Naive B cell (primary cell): ENCODE measurements at regions not wholly inside any gene's neighbourhood (a gene's known extent, or its start where the extent isn't known, plus 50 kb on each side); places are given as distances from the start of the nearest gene placed in this dataset.
"Not testable (repeated sequence)": the region's sequence is repeated elsewhere in the genome, so short reads cannot be mapped to it uniquely, and the experiment has no call there.

Source experiments
- ATAC-seq, 2 donors: fragments of 150-1000 bp; cut with Tn5 transposase; 2 replicates each; pipeline ENCODE4 v1.10.0; 2021; ENCODE audit warnings: low read depth in 2 of 2, mild to moderate bottlenecking in 2 of 2, moderate library complexity in 2 of 2
- DNase-seq: peaks from one replicate; pipeline ENCODE4 v3.0.0; 2022
- H3K27ac Mint-ChIP-seq, 6 donors: one replicate each; pipeline ENCODE4 v1.8.0; 2020 to 2022; ENCODE audit warnings: mild to moderate bottlenecking in 6 of 6, mixed read lengths in 6 of 6, moderate library complexity in 5 of 6, inconsistent platforms in 2 of 6
- H3K27me3 Mint-ChIP-seq, 3 donors: one replicate each; pipeline ENCODE4 v1.8.0; 2021 to 2022; ENCODE audit warnings: mixed read lengths in 3 of 3, mild to moderate bottlenecking in 1 of 3
- H3K36me3 Mint-ChIP-seq, 2 donors: one replicate each; pipeline ENCODE4 v1.8.0; 2020 to 2022; ENCODE audit warnings: mixed read lengths in 2 of 2, inconsistent platforms in 1 of 2, mild to moderate bottlenecking in 1 of 2
- H3K4me1 Mint-ChIP-seq, 3 donors: one replicate each; pipeline ENCODE4 v1.8.0; 2020 to 2022; ENCODE audit warnings: mixed read lengths in 3 of 3, inconsistent platforms in 1 of 3, mild to moderate bottlenecking in 1 of 3, moderate library complexity in 1 of 3
- H3K4me3 Mint-ChIP-seq, 8 donors: one replicate each; pipeline ENCODE4 v1.8.0; 2020 to 2022; ENCODE audit warnings: mild to moderate bottlenecking in 8 of 8, mixed read lengths in 8 of 8, moderate library complexity in 8 of 8, inconsistent platforms in 2 of 8
- H3K9me3 Mint-ChIP-seq, 7 donors: one replicate each; pipeline ENCODE4 v1.8.0; 2020 to 2022; ENCODE audit warnings: mixed read lengths in 7 of 7, mild to moderate bottlenecking in 5 of 7, inconsistent platforms in 2 of 7, moderate library complexity in 1 of 7

DNA sequence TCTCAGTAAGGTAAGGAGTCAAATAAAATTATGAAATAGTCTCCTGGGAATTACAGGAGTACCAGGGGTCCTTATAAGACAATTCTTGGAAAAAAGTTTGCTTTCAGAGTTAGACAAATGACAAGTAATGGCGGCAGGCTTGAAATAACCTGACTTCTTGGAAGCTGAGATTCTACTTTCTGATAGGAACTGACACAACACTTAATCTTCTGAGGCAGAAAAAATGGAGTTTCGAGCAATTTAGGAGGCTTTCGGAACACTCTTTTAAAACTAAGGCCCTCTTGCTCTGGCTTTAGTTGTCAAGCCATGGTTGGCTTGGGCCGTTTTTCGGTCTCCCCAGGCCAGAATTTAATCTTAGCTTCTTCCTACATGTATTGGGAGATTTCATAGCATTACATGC lies 260.0 kb downstream of the GATA3 start:
- Mint-ChIP-seq H3K9me3 (peaks cover 0 to 3% (median 2%) of the 10 kb centered on the region in 7 donors), H3K4me1 (no peaks in the 10 kb centered on the region), H3K4me3 (no peak overlapping the region), H3K27me3 (peaks cover 0 to 4% (median 4%) of the 10 kb centered on the region in 3 donors), H3K27ac (no peak overlapping the region), H3K36me3 (no peaks in the 10 kb centered on the region)
- ATAC-seq: no peak
- no peak for DNase-seq

DNA sequence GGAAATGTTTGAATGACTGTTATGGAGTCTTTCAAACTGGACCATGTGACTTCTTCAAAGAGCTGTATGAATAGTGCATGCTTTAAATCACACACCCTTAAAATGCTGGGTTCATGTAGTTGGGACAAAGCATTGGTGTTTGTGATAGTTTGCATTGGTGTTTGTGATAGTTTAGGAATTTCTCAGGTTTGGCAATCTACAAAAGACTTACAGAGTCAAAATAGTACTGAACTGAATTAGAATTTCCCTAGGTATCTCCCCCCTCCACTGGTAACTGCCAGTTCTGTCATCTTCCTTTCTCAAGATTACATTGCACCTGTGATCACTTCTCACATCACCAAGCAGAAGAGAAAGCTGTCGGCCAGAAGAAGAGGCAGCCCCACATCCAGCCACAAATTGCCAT lies 261.1 kb downstream of the GATA3 start:
- Mint-ChIP-seq H3K4me3 (no peak overlapping the region), H3K27me3 (peaks cover 3 to 16% (median 14%) of the 10 kb centered on the region in 3 donors), H3K4me1 (no peaks in the 10 kb centered on the region), H3K9me3 (peaks cover 0 to 4% (median 0%) of the 10 kb centered on the region in 7 donors), H3K27ac (no peak overlapping the region), H3K36me3 (no peaks in the 10 kb centered on the region)
- DNase-seq (no peak), ATAC-seq (no peak)

DNA sequence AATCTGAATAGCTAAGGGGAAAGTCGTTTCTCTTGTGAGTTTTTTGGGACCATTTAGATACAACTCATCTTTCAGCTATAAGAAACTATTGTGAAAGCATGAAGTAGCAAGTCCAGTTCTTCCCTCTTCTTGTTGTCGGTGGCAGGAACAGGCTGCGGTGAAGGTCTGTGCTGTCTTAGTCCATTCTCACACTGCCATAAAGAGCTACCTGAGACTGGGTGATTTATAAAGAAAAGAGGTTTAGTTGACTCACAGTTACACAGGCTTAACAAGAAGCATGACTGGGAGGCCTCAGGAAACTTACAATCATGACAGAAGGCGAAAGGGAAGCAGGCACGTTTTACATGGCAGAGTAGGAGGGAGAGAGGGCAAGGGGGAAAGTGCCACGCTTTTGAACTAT lies 261.8 kb downstream of the GATA3 start:
- Mint-ChIP-seq H3K4me3 (no peak overlapping the region), H3K27me3 (peaks cover 7 to 21% (median 19%) of the 10 kb centered on the region in 3 donors), H3K9me3 (peaks cover 0 to 4% (median 0%) of the 10 kb centered on the region in 7 donors), H3K4me1 (no peaks in the 10 kb centered on the region), H3K36me3 (no peaks in the 10 kb centered on the region), H3K27ac (no peak overlapping the region)
- ATAC-seq: no peak
- no peak for DNase-seq

DNA sequence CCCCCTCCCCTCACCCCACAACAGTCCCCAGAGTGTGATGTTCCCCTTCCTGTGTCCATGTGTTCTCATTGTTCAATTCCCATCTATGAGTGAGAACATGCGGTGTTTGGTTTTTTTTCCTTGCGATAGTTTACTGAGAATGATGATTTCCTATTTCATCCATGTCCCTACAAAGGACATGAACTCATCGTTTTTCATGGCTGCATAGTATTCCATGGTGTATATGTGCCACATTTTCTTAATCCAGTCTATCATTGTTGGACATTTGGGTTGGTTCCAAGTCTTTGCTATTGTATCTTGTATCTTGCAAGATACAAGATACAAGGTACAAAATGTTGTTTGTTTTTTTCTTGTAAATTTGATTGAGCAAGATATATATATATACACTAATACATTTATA lies 263.9 kb downstream of the GATA3 start:
- not testable (repeated sequence) for H3K27ac Mint-ChIP-seq, H3K4me3 Mint-ChIP-seq, H3K9me3 Mint-ChIP-seq, ATAC-seq, DNase-seq, H3K36me3 Mint-ChIP-seq, H3K4me1 Mint-ChIP-seq
- H3K27me3 Mint-ChIP-seq: peaks cover 12 to 27% (median 25%) of the 10 kb centered on the region in 3 donors

DNA sequence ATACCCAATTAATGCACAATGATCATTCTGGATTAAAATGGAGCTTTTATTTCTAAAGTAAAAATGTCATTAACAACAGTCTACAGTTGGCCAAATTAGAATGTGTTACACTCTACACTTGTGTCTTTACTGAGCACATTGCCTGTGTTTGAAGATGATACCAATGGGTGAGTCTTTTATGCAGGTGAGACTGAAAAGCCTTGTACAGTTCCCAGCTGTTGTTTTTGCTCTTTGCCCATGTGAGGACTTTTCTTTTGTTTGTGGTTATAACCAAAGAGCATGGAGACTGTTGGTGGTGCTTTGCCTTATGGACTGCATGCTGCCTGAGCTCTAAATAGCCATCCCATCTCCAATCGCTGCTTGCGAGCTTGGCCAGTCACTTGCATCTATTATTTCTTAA lies 264.5 kb downstream of the GATA3 start:
- DNase-seq: no peak
- no peak overlapping the region for H3K4me3 Mint-ChIP-seq
- H3K4me1 Mint-ChIP-seq: no peaks in the 10 kb centered on the region
- H3K36me3 Mint-ChIP-seq: no peaks in the 10 kb centered on the region
- no peak overlapping the region for H3K27ac Mint-ChIP-seq
- no peak for ATAC-seq
- H3K27me3 Mint-ChIP-seq: peaks cover 16 to 32% (median 30%) of the 10 kb centered on the region in 3 donors
- peaks cover 0 to 2% (median 0%) of the 10 kb centered on the region in 7 donors for H3K9me3 Mint-ChIP-seq

DNA sequence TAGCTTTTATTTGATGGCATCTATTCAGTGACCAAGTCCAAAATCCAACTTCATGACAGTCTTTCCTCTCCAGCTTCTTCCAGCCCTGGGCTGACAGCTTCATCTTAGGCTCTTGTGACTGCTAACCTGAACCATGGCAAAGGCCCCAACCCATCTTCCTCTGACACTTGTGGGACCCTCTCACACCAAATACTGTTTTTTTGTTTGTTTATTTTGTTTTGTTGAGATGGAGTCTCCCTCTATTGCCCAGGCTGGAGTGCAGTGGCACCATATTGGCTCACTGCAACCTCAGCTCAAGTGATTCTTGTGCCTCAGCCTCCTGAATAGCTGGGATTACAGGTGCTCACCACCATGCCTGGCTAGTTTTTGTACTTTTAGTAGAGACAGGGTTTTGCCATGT lies 265.2 kb downstream of the GATA3 start:
- ATAC-seq: no peak
- H3K27me3 Mint-ChIP-seq: peaks cover 16 to 34% (median 30%) of the 10 kb centered on the region in 3 donors
- peaks cover 0 to 2% (median 0%) of the 10 kb centered on the region in 7 donors for H3K9me3 Mint-ChIP-seq
- no peaks in the 10 kb centered on the region for H3K4me1 Mint-ChIP-seq
- no peaks in the 10 kb centered on the region for H3K36me3 Mint-ChIP-seq
- no peak overlapping the region for H3K27ac Mint-ChIP-seq
- H3K4me3 Mint-ChIP-seq: no peak overlapping the region
- no peak for DNase-seq

DNA sequence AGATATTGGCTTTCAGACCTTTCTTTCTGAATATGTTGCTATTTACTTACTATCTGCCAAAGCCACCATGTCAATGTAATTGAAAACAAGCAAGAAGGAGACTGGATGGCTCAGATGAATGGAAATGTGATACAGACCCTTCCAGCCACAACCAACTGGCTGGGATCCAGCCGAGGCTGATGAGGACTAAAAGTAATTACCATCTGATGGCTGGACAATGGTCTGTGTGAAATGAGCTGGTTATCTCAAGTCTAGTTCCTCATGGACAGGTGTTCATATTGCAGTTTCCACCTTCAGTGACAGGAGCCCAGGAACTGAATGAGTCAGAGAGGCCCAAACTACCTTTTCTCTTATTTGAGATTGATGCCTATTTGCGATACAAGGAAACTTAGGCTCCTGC lies 267.5 kb downstream of the GATA3 start:
- H3K36me3 Mint-ChIP-seq: no peaks in the 10 kb centered on the region
- peaks cover 0 to 2% (median 0%) of the 10 kb centered on the region in 7 donors for H3K9me3 Mint-ChIP-seq
- H3K27me3 Mint-ChIP-seq: peaks cover 32 to 46% (median 41%) of the 10 kb centered on the region in 3 donors
- no peaks in the 10 kb centered on the region for H3K4me1 Mint-ChIP-seq
- DNase-seq (no peak), ATAC-seq (no peak)
- no peak overlapping the region for H3K4me3 Mint-ChIP-seq
- no peak overlapping the region for H3K27ac Mint-ChIP-seq

DNA sequence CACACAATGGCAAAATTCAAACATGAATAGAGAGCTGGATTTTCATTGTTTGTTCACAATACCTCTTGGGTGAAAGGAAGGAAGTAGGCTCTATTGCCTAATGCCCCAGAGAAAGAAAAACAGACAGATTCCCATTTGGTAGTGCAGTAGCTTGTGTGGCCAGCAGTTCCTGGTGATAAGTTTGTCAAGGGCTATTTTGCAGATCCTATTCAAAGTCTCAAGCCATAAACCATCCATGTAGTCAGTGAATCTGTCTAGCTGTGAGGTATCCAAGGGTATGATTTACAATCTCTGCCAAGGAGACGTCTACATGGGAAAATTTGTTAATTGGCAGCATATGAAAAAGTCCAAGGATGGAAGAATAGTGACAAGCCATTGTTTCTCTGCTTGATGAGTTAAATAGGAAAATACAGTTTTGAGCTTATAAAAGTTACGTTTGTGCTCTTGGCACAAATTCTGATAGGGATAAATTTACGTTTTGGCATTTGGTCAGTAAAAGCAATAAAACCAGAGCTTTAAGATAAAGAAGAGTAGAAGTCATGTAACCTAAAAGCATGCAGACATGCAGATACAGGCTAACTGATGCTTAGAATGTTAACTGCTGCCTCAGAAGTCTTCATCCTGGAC lies 269.1 kb downstream of the GATA3 start:
- Mint-ChIP-seq H3K36me3 (no peaks in the 10 kb centered on the region), H3K27me3 (peaks cover 38 to 46% (median 46%) of the 10 kb centered on the region in 3 donors), H3K4me1 (no peaks in the 10 kb centered on the region), H3K27ac (no peak overlapping the region), H3K9me3 (peaks cover 0 to 2% (median 0%) of the 10 kb centered on the region in 7 donors), H3K4me3 (no peak overlapping the region)
- DNase-seq (no peak), ATAC-seq (no peak)

DNA sequence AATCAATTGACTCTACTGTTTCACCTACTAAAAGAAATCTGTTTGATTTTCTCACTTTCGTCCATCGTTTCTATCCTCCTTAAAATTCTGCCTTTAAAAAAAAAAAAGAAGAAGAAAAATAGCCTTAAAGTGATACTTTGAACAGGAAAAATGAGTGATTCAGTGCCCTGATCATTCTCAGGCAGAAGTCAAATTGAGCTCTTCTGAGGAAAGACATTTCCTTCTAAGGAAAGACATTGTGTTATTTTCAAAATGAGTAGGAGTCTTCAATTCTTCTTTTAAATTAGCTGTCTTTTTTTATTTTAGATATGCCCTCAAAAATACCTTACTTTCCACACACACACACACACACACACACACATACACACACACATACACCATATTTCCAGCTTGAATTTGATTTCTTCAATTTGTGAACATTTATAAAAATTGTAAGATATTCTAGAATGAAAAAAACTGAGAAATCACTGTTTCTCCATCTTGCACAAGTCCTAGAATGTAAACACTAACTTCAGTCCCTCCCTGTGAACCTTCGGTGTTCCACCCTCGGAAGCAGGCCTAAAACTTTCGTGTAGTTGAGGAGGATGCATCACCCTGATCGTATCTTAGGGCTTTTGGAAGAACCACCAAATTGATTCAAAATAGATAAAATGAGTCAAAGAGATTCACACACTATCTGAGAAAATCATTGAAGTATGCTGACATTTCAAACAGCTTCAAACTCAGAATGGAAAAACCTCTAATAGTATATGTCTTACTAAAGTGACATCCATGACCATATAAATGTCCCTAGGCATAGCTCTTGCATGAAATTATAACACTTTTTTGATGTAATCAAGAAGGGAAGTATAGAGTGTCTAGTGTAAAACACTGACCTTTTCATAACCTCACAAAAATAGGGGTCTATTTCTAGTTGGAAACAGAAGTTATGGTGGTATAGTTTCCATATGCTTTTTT lies 270.8 kb downstream of the GATA3 start:
- H3K9me3 Mint-ChIP-seq: no peaks in the 10 kb centered on the region
- no peak overlapping the region for H3K4me3 Mint-ChIP-seq
- H3K27ac Mint-ChIP-seq: peak overlapping the region in 1 of 6 donors; percentile 64
- peaks cover 44 to 52% (median 45%) of the 10 kb centered on the region in 3 donors for H3K27me3 Mint-ChIP-seq
- no peak for DNase-seq
- H3K4me1 Mint-ChIP-seq: no peaks in the 10 kb centered on the region
- ATAC-seq: no peak
- no peaks in the 10 kb centered on the region for H3K36me3 Mint-ChIP-seq

DNA sequence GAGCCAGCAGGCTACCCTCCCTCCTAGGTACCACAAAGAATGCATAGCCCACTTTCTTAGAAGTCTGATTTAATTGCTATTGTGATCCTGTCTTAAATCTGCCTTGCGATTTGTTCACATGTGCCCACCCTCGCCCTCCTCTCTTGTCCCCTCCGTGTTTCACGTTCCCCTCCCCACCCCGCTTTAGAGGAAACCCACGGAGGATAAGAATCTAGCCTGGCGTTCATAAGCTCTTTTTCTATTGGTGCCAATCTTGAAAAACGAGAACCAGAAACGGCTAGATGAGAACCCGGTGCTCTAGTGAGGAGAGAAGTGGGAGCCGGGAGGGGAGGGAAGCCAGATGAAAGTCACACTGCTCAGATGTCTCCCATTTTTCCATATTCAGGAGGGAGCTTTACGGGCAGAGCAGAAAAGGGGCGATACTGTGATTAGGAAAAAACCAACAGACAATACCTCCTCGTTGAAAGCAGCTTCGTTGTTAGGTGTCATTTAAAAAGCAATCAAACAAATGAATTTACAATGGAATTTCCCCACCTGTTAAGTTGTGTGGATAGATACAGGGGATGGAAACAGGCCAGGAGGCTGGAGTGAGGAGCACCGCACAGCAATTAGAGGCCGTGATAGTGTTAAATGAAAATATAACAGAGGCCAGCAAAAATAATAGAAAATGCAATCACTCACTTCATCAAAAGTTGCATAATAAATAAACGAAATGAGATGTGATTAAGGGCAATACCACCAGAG lies 272.1 kb downstream of the GATA3 start:
- H3K4me3 Mint-ChIP-seq: no peak overlapping the region
- ATAC-seq: no peak

DNA sequence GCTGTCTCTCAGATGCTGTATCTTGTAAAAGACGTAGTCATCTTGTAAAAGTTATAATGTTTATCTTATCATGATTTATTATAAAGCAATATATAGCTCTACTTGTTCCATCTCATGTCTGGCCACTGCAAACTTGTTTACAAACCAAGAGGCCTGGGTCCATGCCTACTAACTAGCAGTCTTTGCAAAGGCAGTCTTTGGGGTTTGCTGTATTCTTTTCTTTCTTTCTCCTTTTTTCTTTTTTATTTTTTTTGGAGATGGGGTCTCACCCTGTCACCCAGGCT lies 272.6 kb downstream of the GATA3 start:
- H3K27ac Mint-ChIP-seq: peak overlapping the region in 1 of 6 donors; percentile 83
- ATAC-seq (no peak), DNase-seq (no peak)
- peaks cover 3 to 6% (median 4%) of the 10 kb centered on the region in 3 donors for H3K4me1 Mint-ChIP-seq
- no peak overlapping the region for H3K4me3 Mint-ChIP-seq
- peaks cover 52 to 58% (median 54%) of the 10 kb centered on the region in 3 donors for H3K27me3 Mint-ChIP-seq
- H3K36me3 Mint-ChIP-seq: no peaks in the 10 kb centered on the region
- H3K9me3 Mint-ChIP-seq: peaks cover 0 to 2% (median 0%) of the 10 kb centered on the region in 7 donors

More for the DNA sequence above, 272.1 kb downstream of the GATA3 start:
- H3K27me3 Mint-ChIP-seq: peaks cover 47 to 54% (median 49%) of the 10 kb centered on the region in 3 donors
- H3K27ac Mint-ChIP-seq: peak overlapping the region in 1 of 6 donors; percentile 57
- peaks cover 0 to 2% (median 0%) of the 10 kb centered on the region in 7 donors for H3K9me3 Mint-ChIP-seq
- DNase-seq: no peak
- H3K4me1 Mint-ChIP-seq: peaks cover 0 to under 1% (median 0%) of the 10 kb centered on the region in 3 donors
- H3K36me3 Mint-ChIP-seq: no peaks in the 10 kb centered on the region

DNA sequence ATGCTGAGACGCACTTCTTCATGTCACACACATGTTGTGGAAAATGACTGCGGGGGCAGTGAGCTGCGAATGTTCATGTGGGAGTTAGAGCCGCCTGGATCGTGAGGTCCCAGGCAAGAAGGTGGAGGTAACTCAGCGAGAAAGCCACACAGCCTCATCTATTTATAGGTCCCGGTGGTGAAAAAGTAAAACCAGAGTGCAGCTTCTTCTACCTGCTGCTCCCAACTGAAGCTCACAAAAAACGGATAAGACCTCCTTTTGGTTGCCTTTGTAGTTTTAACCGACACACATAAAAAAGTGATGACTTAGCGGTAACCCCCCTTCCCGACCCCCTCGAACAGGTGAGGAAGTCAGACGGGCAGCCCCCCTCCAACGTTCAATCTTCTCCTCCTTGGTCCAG lies 276.9 kb downstream of the GATA3 start:
- peak overlapping the region in 1 of 8 donors; percentile 54 for H3K4me3 Mint-ChIP-seq
- peaks cover 12 to 17% (median 14%) of the 10 kb centered on the region in 3 donors for H3K4me1 Mint-ChIP-seq
- DNase-seq: no peak
- H3K27me3 Mint-ChIP-seq: peaks cover 52 to 70% (median 63%) of the 10 kb centered on the region in 3 donors
- no peaks in the 10 kb centered on the region for H3K36me3 Mint-ChIP-seq
- H3K9me3 Mint-ChIP-seq: peaks cover 0 to 2% (median 0%) of the 10 kb centered on the region in 7 donors
- ATAC-seq: no peak
- H3K27ac Mint-ChIP-seq: peak overlapping the region in 1 of 6 donors; percentile 36
